ENCODE measurements at regions not wholly inside any gene's neighbourhood (a gene's known extent, or its start where the extent isn't known, plus 50 kb on each side); places are given as distances from the start of the nearest gene placed in this dataset.

DNA sequence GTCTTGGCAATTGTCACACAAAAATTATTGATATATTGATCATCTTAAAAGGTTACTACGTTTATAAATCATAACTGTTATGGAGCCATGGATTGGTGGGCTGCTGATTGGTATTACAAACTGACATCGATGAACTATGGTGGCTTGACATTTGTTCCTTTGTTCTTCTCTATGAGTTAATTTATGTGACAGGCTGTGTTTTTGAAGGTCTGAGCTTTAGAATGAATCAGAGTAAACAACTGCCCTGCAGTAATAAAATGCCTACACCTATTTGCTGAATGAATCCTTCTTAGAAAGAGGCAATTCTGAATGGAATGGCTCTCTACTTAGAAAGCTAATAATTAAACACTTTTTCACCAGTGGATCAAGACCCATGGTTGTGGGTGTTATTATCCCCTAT is 506.3 kb upstream of the SPTLC3 start:
- H3K36me3 ChIP-seq (ENCODE audit: control insufficient read depth in 1 of 2, insufficient read depth in 2 of 2, low read length in 1 of 2): no peaks in the 10 kb centered on the region
- no peak overlapping the region for H3K27ac ChIP-seq (ENCODE audit: low read depth in 1 of 2, low read length in 2 of 2)
- 75% methylated on average over 2 of the region's 2 CpGs for WGBS, 2 donors
- no peaks in the 10 kb centered on the region for H3K27me3 ChIP-seq (ENCODE audit: control insufficient read depth in 1 of 2, insufficient read depth in 2 of 2, low read length in 1 of 2)
- no peak for ATAC-seq (ENCODE audit: low FRiP score)
- intact Hi-C loops (cut with DNase I): no loop called here
- H3K9me3 ChIP-seq (ENCODE audit: control insufficient read depth, low read length): peaks cover 1% of the 10 kb centered on the region
- no peaks in the 10 kb centered on the region for H3K4me1 ChIP-seq (ENCODE audit: control insufficient read depth in 1 of 2, insufficient read depth in 2 of 2, low read length in 2 of 2)
- no peak overlapping the region for H3K4me3 ChIP-seq (ENCODE audit: low read length in 2 of 2)
- no peak for DNase-seq

DNA sequence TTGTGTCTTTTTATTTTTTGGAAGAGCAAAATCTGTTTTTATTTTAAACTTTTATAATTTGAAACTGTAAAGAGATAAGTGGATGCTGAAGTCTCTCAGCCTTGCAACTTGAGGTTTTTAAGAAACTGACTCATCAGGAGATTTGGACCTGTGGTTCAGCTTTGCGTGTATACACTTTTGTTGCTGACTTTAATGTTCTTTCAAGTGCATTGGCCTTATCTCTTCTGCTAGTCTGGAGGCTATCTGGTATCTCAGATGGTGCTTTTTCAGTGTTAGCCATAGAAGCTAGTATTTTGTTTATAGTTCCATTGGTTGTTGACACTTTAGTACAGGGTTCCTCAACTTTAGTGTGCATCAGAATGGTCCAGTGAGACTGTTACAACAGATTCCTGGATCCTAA is 504.0 kb upstream of the SPTLC3 start:
- Histone ChIP-seq H3K4me1 (ENCODE audit: control insufficient read depth in 1 of 2, insufficient read depth in 2 of 2, low read length in 2 of 2) (no peaks in the 10 kb centered on the region), H3K27me3 (ENCODE audit: control insufficient read depth in 1 of 2, insufficient read depth in 2 of 2, low read length in 1 of 2) (no peaks in the 10 kb centered on the region), H3K36me3 (ENCODE audit: control insufficient read depth in 1 of 2, insufficient read depth in 2 of 2, low read length in 1 of 2) (no peaks in the 10 kb centered on the region), H3K27ac (ENCODE audit: low read depth in 1 of 2, low read length in 2 of 2) (no peak overlapping the region), H3K4me3 (ENCODE audit: low read length in 2 of 2) (no peak overlapping the region), H3K9me3 (ENCODE audit: control insufficient read depth, low read length) (no peaks in the 10 kb centered on the region)
- ATAC-seq (ENCODE audit: low FRiP score): no peak
- WGBS, 2 donors: 77 to 84% methylated on average over 1 of the region's 1 CpG
- no peak for DNase-seq
- intact Hi-C loops (cut with DNase I): no loop called here

DNA sequence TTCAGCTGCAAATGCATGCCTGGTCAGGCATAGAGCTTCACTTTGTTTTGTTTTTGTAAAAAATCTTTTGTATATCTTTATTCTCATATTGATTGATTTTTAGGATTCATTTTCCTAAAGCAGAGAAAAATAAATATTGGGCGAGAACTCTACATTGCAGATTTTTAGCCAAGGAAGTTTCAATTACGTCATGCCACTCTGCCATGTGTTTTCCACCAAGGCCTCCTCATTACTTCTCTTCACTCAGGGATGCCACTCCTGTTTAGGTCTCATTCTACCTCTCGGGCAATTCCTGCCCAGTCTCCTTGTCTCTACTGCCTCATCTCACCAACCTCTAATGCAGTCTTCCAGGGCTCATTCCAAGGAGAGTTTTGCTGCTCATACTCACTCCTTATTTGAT is 497.3 kb upstream of the SPTLC3 start:
- 63 to 80% methylated on average over 3 of the region's 3 CpGs for WGBS, 2 donors
- no peaks in the 10 kb centered on the region for H3K36me3 ChIP-seq (ENCODE audit: control insufficient read depth in 1 of 2, insufficient read depth in 2 of 2, low read length in 1 of 2)
- no peaks in the 10 kb centered on the region for H3K4me1 ChIP-seq (ENCODE audit: control insufficient read depth in 1 of 2, insufficient read depth in 2 of 2, low read length in 2 of 2)
- H3K9me3 ChIP-seq (ENCODE audit: control insufficient read depth, low read length): no peaks in the 10 kb centered on the region
- H3K27me3 ChIP-seq (ENCODE audit: control insufficient read depth in 1 of 2, insufficient read depth in 2 of 2, low read length in 1 of 2): no peaks in the 10 kb centered on the region
- no peak for ATAC-seq (ENCODE audit: low FRiP score)
- DNase-seq: no peak
- intact Hi-C loops (cut with DNase I): no loop called here
- H3K4me3 ChIP-seq (ENCODE audit: low read length in 2 of 2): no peak overlapping the region
- no peak overlapping the region for H3K27ac ChIP-seq (ENCODE audit: low read depth in 1 of 2, low read length in 2 of 2)

DNA sequence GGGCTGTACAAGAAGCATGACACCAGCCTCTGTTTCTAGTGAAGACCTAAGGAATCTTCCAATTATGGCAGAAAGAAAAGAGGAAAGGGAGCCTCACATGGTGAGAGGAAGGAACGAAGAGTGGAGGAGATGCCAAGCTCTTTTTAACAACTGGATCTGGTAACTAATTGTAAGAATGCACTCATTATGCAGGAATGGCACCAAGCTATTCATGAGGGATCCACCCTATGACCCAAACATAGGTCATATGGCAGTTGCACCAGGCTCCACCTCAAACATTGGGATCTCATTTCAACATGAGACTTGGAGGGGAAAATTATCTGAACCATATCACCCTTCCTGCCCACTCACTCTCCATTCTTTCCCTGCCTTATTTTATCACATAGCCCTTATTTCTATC is 496.0 kb upstream of the SPTLC3 start:
- Histone ChIP-seq H3K27me3 (ENCODE audit: control insufficient read depth in 1 of 2, insufficient read depth in 2 of 2, low read length in 1 of 2) (no peaks in the 10 kb centered on the region), H3K9me3 (ENCODE audit: control insufficient read depth, low read length) (no peaks in the 10 kb centered on the region), H3K36me3 (ENCODE audit: control insufficient read depth in 1 of 2, insufficient read depth in 2 of 2, low read length in 1 of 2) (no peaks in the 10 kb centered on the region), H3K4me1 (ENCODE audit: control insufficient read depth in 1 of 2, insufficient read depth in 2 of 2, low read length in 2 of 2) (no peaks in the 10 kb centered on the region), H3K4me3 (ENCODE audit: low read length in 2 of 2) (no peak overlapping the region), H3K27ac (ENCODE audit: low read depth in 1 of 2, low read length in 2 of 2) (no peak overlapping the region)
- no peak for DNase-seq
- no peak for ATAC-seq (ENCODE audit: low FRiP score)
- 64 to 70% methylated on average over 1 of the region's 1 CpG for WGBS, 2 donors
- intact Hi-C loops (cut with DNase I): no loop called here

DNA sequence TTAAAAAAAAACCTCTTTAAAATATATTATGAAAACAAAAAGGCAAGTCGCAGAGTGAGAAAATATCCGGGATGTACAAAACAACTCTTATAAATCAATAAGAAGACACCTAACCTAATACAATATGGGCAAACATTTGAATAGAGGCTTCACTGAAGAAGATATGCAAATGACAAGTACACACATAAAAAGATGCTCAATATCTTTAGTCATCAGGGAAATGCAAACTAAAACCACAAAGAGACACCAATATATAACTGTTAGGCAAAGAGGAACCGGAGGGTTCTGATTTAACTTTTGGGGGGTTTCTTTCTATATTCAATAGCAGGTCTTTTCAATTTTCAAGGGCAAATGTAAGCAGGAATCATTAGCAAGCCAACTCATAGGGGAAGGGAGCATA is 480.7 kb upstream of the SPTLC3 start:
- DNase-seq (no peak), ATAC-seq (ENCODE audit: low FRiP score) (no peak)
- WGBS, 2 donors: 83 to 86% methylated on average over 3 of the region's 3 CpGs
- intact Hi-C loops (cut with DNase I): no loop called here
- Histone ChIP-seq H3K36me3 (ENCODE audit: control insufficient read depth in 1 of 2, insufficient read depth in 2 of 2, low read length in 1 of 2) (no peaks in the 10 kb centered on the region), H3K27ac (ENCODE audit: low read depth in 1 of 2, low read length in 2 of 2) (no peak overlapping the region), H3K4me3 (ENCODE audit: low read length in 2 of 2) (no peak overlapping the region), H3K9me3 (ENCODE audit: control insufficient read depth, low read length) (no peaks in the 10 kb centered on the region), H3K27me3 (ENCODE audit: control insufficient read depth in 1 of 2, insufficient read depth in 2 of 2, low read length in 1 of 2) (no peaks in the 10 kb centered on the region), H3K4me1 (ENCODE audit: control insufficient read depth in 1 of 2, insufficient read depth in 2 of 2, low read length in 2 of 2) (no peaks in the 10 kb centered on the region)

DNA sequence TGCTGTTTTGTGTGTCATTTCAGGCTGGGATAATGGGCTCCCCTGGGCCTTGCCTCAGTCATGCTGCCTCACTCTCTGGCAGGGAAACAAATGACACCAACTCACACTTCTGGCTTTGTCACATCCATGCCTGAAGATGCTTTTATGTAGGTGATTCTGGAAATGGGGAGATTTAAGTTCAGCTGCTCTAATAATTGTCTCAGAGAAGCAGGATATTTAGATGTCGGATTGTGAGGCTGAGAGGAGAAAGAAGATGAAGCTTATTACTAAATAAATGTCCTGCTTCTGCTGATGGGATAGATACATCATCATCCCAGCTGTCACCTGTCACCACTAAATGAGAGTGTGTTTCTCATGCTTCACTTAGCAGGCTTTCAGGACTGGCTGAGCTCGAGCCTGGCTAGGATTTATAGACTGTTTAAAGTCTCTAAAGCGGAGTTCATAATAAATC is 480.2 kb upstream of the SPTLC3 start:
- no peaks in the 10 kb centered on the region for H3K36me3 ChIP-seq (ENCODE audit: control insufficient read depth in 1 of 2, insufficient read depth in 2 of 2, low read length in 1 of 2)
- no peak overlapping the region for H3K4me3 ChIP-seq (ENCODE audit: low read length in 2 of 2)
- no peaks in the 10 kb centered on the region for H3K27me3 ChIP-seq (ENCODE audit: control insufficient read depth in 1 of 2, insufficient read depth in 2 of 2, low read length in 1 of 2)
- no peak overlapping the region for H3K27ac ChIP-seq (ENCODE audit: low read depth in 1 of 2, low read length in 2 of 2)
- ATAC-seq (ENCODE audit: low FRiP score) (no peak), DNase-seq (no peak)
- intact Hi-C loops (cut with DNase I): no loop called here
- 23 to 36% methylated on average over 3 of the region's 3 CpGs for WGBS, 2 donors
- no peaks in the 10 kb centered on the region for H3K9me3 ChIP-seq (ENCODE audit: control insufficient read depth, low read length)
- no peaks in the 10 kb centered on the region for H3K4me1 ChIP-seq (ENCODE audit: control insufficient read depth in 1 of 2, insufficient read depth in 2 of 2, low read length in 2 of 2)

DNA sequence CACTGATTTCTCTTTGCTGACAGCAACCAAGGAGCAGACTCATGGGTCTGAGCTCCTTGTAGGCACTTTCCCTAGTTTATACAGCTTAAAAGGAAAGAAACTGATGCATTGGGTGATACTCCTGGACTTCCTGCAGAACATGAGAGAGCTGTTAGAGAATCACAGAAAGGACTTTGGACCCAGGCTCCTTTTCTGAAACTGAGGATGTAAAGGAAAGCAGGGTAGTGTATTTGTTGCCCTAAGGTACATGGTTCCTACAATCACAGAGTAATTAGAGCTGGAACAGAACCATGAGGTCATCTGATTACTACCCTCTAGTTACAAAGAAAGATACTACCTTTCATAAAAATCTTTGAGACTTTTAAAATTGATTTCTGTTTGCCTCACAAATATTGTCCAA is 477.1 kb upstream of the SPTLC3 start:
- Histone ChIP-seq H3K27me3 (ENCODE audit: control insufficient read depth in 1 of 2, insufficient read depth in 2 of 2, low read length in 1 of 2) (no peaks in the 10 kb centered on the region), H3K36me3 (ENCODE audit: control insufficient read depth in 1 of 2, insufficient read depth in 2 of 2, low read length in 1 of 2) (no peaks in the 10 kb centered on the region), H3K9me3 (ENCODE audit: control insufficient read depth, low read length) (peaks cover 3% of the 10 kb centered on the region), H3K4me1 (ENCODE audit: control insufficient read depth in 1 of 2, insufficient read depth in 2 of 2, low read length in 2 of 2) (no peaks in the 10 kb centered on the region), H3K4me3 (ENCODE audit: low read length in 2 of 2) (no peak overlapping the region), H3K27ac (ENCODE audit: low read depth in 1 of 2, low read length in 2 of 2) (no peak overlapping the region)
- DNase-seq: no peak
- no peak for ATAC-seq (ENCODE audit: low FRiP score)
- intact Hi-C loops (cut with DNase I): no loop called here

DNA sequence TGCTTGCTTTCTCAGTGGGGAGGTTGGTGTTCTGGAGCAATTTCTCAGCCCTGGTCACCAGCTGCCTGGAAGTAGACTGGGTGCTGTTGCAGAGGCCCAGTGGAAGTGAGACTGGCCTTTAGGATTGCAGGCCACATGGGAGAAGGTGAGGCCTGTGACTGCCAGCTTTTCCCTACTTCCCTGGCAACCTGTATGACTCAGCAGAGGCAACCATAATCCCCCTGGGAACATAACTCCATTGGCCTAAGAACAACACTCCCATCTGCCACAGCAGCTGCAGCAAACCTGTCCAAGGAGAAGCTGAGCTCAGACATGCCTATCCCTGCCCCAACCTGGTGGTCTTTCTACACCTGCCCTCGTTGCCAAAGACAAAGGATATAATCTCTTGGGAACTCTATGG is 473.5 kb upstream of the SPTLC3 start:
- Histone ChIP-seq H3K36me3 (ENCODE audit: control insufficient read depth in 1 of 2, insufficient read depth in 2 of 2, low read length in 1 of 2) (no peaks in the 10 kb centered on the region), H3K27ac (ENCODE audit: low read depth in 1 of 2, low read length in 2 of 2) (no peak overlapping the region), H3K4me3 (ENCODE audit: low read length in 2 of 2) (no peak overlapping the region), H3K27me3 (ENCODE audit: control insufficient read depth in 1 of 2, insufficient read depth in 2 of 2, low read length in 1 of 2) (no peaks in the 10 kb centered on the region), H3K9me3 (ENCODE audit: control insufficient read depth, low read length) (peaks cover 3% of the 10 kb centered on the region), H3K4me1 (ENCODE audit: control insufficient read depth in 1 of 2, insufficient read depth in 2 of 2, low read length in 2 of 2) (no peaks in the 10 kb centered on the region)
- DNase-seq (no peak), ATAC-seq (ENCODE audit: low FRiP score) (no peak)
- intact Hi-C loops (cut with DNase I): no loop called here
- WGBS, 2 donors: 29 to 31% methylated on average over 1 of the region's 1 CpG

DNA sequence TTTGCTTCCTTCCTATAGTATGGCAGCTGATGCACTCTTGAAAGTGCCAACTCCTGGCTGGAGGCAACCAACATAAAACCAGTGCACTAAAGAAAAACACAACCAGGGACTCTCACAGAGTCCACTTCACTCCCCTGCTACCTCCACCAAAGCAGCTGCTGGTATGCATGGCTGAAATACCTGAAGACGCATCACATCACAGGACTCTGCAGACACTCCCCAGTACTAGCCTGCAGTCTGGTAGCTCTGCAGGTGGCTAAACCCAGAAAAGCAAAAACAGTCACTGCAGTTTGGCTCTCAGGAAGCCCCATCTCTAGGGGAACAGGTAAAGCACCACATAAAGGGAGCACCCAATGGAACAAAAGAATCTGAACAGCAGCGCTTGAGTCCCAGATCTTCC is 473.0 kb upstream of the SPTLC3 start:
- H3K27ac ChIP-seq (ENCODE audit: low read depth in 1 of 2, low read length in 2 of 2): no peak overlapping the region
- H3K9me3 ChIP-seq (ENCODE audit: control insufficient read depth, low read length): peaks cover 3% of the 10 kb centered on the region
- no peak overlapping the region for H3K4me3 ChIP-seq (ENCODE audit: low read length in 2 of 2)
- no peaks in the 10 kb centered on the region for H3K27me3 ChIP-seq (ENCODE audit: control insufficient read depth in 1 of 2, insufficient read depth in 2 of 2, low read length in 1 of 2)
- 90 to 94% methylated on average over 2 of the region's 2 CpGs for WGBS, 2 donors
- H3K36me3 ChIP-seq (ENCODE audit: control insufficient read depth in 1 of 2, insufficient read depth in 2 of 2, low read length in 1 of 2): no peaks in the 10 kb centered on the region
- intact Hi-C loops (cut with DNase I): no loop called here
- ATAC-seq (ENCODE audit: low FRiP score) (no peak), DNase-seq (no peak)
- H3K4me1 ChIP-seq (ENCODE audit: control insufficient read depth in 1 of 2, insufficient read depth in 2 of 2, low read length in 2 of 2): no peaks in the 10 kb centered on the region

Measured in aorta (tissue), 5 donors.